Endothelial cell of umbilical vein (primary cell): ENCODE measurements at regions not wholly inside any gene's neighbourhood (a gene's known extent, or its start where the extent isn't known, plus 50 kb on each side); places are given as distances from the start of the nearest gene placed in this dataset.

Experiments used
- BruUV-seq: library from RNA; stranded (reverse); fragments of 400-500 nt; replicated peaks from 2 replicates; lab custom pipeline; 2021; lab: Mats Ljungman, UMichigan
- CTCF ChIA-PET: fragments of 300-600, 350-600 bp; sonication (Branson Sonifier 250); formaldehyde crosslinking; loops from one replicate; lab custom pipeline; 2021; ENCODE audit warnings: antibody characterized with exemption, inconsistent platforms; lab: Charles Lee
- POLR2A ChIA-PET: fragments of 300-600, 350-600 bp; sonication (Branson Sonifier 250); formaldehyde crosslinking; loops from one replicate; lab custom pipeline; 2021; ENCODE audit warnings: antibody characterized with exemption, inconsistent platforms; lab: Charles Lee
- DNase-seq: peaks from one replicate; pipeline ENCODE4 v3.0.0-alpha.2; 2011; ENCODE audit warnings: low read depth, low spot score
- FAIRE-seq: peaks from 2 replicates; lab custom pipeline; 2011; peaks lifted over from hg19 to GRCh38; lab: Jason Lieb, UNC
- H2AFZ ChIP-seq: 2 replicates; pipeline ENCODE4 v1.6.0; 2012; ENCODE audit warnings: low read depth, low read length, control low read depth, inconsistent platforms
- H3K27ac ChIP-seq: 2 replicates; pipeline ENCODE4 v1.5.1; 2011; ENCODE audit warnings: low read depth, mild to moderate bottlenecking, control low read depth, low read length, moderate library complexity; ENCODE audit not compliant: insufficient read depth
- H3K27me3 ChIP-seq, 2 experiments: 2 replicates each; pipeline versions ENCODE4 v1.6.0 to v1.6.1; 2011; ENCODE audit warnings: low read length in 2 of 2, mixed read lengths in 1 of 2; ENCODE audit not compliant: control insufficient read depth in 2 of 2, insufficient read depth in 2 of 2
- H3K36me3 ChIP-seq, 2 experiments: 2 replicates in 1 of 2; 3 replicates in 1 of 2; pipeline ENCODE4 v1.5.1; 2011; ENCODE audit warnings: low read length in 2 of 2, mild to moderate bottlenecking in 1 of 2, moderate library complexity in 1 of 2; ENCODE audit not compliant: control insufficient read depth in 2 of 2, insufficient read depth in 2 of 2; ENCODE audit errors: extremely low read depth in 1 of 2
- H3K4me1 ChIP-seq: 3 replicates; pipeline ENCODE4 v1.5.1; 2011; ENCODE audit warnings: mild to moderate bottlenecking, low read length; ENCODE audit not compliant: control insufficient read depth, insufficient read depth; ENCODE audit errors: extremely low read depth
- H3K4me2 ChIP-seq: 2 replicates; pipeline ENCODE4 v1.6.1; 2011; ENCODE audit warnings: low read length, control low read depth, mixed read lengths; ENCODE audit not compliant: insufficient read depth
- H3K4me3 ChIP-seq, 3 experiments: fragments of 200-600 bp in 1 of 3; sonication (generic), shearing (Covaris generic) in 1 of 3; replicated peaks in 1 of 3; 2 replicates each; pipeline ENCODE4 v1.5.1; 2011 to 2016; ENCODE audit warnings: control low read depth in 3 of 3, low read length in 3 of 3, mild to moderate bottlenecking in 2 of 3, inconsistent platforms in 1 of 3, low read depth in 1 of 3, moderate library complexity in 1 of 3; ENCODE audit not compliant: insufficient read depth in 1 of 3
- H3K79me2 ChIP-seq: 2 replicates; pipeline ENCODE4 v1.6.0; 2012; ENCODE audit warnings: low read length, inconsistent platforms; ENCODE audit not compliant: control insufficient read depth, insufficient read depth
- H3K9ac ChIP-seq: replicated peaks from 2 replicates; pipeline ENCODE3; 2011; ENCODE audit warnings: low read length, control low read depth; ENCODE audit not compliant: insufficient read depth; ENCODE audit errors: extremely low read depth
- H3K9me1 ChIP-seq: replicated peaks from 3 replicates; pipeline ENCODE4 v1.6.0; 2011; ENCODE audit warnings: mild to moderate bottlenecking, low read length; ENCODE audit not compliant: control insufficient read depth, insufficient read depth; ENCODE audit errors: extremely low read depth
- H3K9me3 ChIP-seq: replicated peaks from 2 replicates; pipeline ENCODE4 v1.5.1; 2012; ENCODE audit warnings: low read length, inconsistent platforms; ENCODE audit not compliant: control insufficient read depth, insufficient read depth
- H4K20me1 ChIP-seq: replicated peaks from 2 replicates; pipeline ENCODE3; 2011; ENCODE audit warnings: mild to moderate bottlenecking, low read length; ENCODE audit not compliant: control insufficient read depth, insufficient read depth; ENCODE audit errors: extremely low read depth
- EZH2 ChIP-seq: IDR thresholded peaks from 2 replicates; pipeline ENCODE4 v1.6.1; 2012; ENCODE audit warnings: borderline replicate concordance, low read depth, mild to moderate bottlenecking, moderate library complexity, low read length, inconsistent platforms; ENCODE audit not compliant: severe bottlenecking
- FOS ChIP-seq: IDR thresholded peaks from 2 replicates; pipeline ENCODE4 v1.6.1; 2011; ENCODE audit warnings: mild to moderate bottlenecking, low read length, moderate library complexity, borderline replicate concordance; ENCODE audit not compliant: insufficient read depth
- GATA2 ChIP-seq: IDR thresholded peaks from 2 replicates; pipeline ENCODE4 v1.7.0; 2011; ENCODE audit warnings: low read depth, mild to moderate bottlenecking, moderate library complexity, mixed read lengths, low read length; ENCODE audit not compliant: insufficient read length, insufficient read depth
- JUN ChIP-seq: IDR thresholded peaks from 2 replicates; pipeline ENCODE4 v1.6.1; 2011; ENCODE audit warnings: borderline replicate concordance, low read depth; ENCODE audit not compliant: insufficient read length, insufficient read depth
- MYC ChIP-seq: IDR thresholded peaks from one replicate; pipeline ENCODE4 v1.6.1; 2011; ENCODE audit warnings: mild to moderate bottlenecking, low read depth, low read length
- POLR2A ChIP-seq: IDR thresholded peaks from 2 replicates; pipeline ENCODE4 v1.6.1; 2012; ENCODE audit warnings: low read depth, mild to moderate bottlenecking, control low read depth, low read length
- POLR2AphosphoS5 ChIP-seq: IDR thresholded peaks from 2 replicates; pipeline ENCODE4 v1.6.1; 2012; ENCODE audit warnings: low read depth, mild to moderate bottlenecking, control low read depth, low read length, moderate library complexity; ENCODE audit not compliant: insufficient read depth
- dilution Hi-C: fragments of 300-500 bp; cut with MboI; formaldehyde crosslinking; loops from one replicate; pipeline ENCODE4 v1.15.0; 2019; ENCODE audit warnings: low sequenced_read_pairs; ENCODE audit not compliant: extremely low pct_ligation_motif_present
- intact Hi-C: fragments of 100-400 bp; cut with micrococcal nuclease; formaldehyde crosslinking; loops from one replicate; pipeline ENCODE4 v1.10.0; 2022
- TF ChIP-seq, protein P1 (sequence below): IDR thresholded peaks from 2 replicates; pipeline ENCODE4 v1.6.1; 2011; ENCODE audit not compliant: insufficient read depth, insufficient read length
- TF ChIP-seq, protein P2 (sequence below), 2 donors: IDR thresholded peaks; 1 replicate in 1 of 2; 2 replicates in 1 of 2; pipeline ENCODE4 v1.5.1; 2011; ENCODE audit warnings: low read length in 2 of 2, mild to moderate bottlenecking in 2 of 2, moderate library complexity in 2 of 2, control low read depth in 1 of 2, inconsistent platforms in 1 of 2, low read depth in 1 of 2; ENCODE audit not compliant: insufficient read depth in 1 of 2; ENCODE audit errors: extremely low read depth in 1 of 2

DNA sequence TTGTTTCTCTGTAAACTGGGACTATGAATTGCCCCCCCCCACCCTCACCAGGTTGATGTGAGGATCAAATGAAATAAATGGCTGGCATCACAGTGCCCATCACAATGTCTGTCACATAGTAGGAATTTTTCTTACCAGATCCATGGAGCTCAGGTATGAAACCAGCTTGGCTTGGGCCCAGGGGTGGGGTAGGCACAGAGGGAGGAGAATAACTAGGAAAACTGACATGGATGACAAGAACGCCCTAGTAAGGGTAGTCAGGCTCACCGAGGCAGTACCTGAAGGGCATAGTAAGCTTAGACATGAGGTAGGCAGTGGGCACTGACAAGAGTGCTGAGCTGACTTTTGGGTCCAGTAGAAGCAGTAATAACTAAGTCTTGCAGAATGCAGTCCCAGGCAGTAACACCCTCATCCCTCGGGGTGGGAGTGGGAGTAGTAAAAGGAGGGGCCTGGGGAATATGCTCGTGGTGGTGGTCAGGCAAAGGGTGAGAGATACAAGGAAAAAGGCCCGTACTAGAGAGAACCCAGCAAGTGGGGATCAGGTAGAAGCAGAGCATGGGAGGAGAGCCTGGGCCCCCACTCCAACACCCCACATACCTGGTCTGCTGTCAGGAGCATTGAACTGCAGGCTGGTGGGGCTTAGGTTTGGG is 155.9 kb upstream of the PJA1 start:
- Histone ChIP-seq H3K79me2 (no peaks in the 10 kb centered on the region), H3K9me3 (no peaks in the 10 kb centered on the region), H3K9me1 (no peaks in the 10 kb centered on the region), H3K27ac (no peak overlapping the region), H3K36me3 (no peaks in the 10 kb centered on the region), H3K4me3 (no peak overlapping the region), H4K20me1 (no peaks in the 10 kb centered on the region), H2AFZ (no peak overlapping the region), H3K4me2 (no peak overlapping the region), H3K4me1 (no peaks in the 10 kb centered on the region), H3K27me3 (no peaks in the 10 kb centered on the region), H3K9ac (no peak overlapping the region)
- FAIRE-seq = no peak
- BruUV-seq = no TSS peak
- dilution Hi-C loops = no loop called here
- intact Hi-C loops = no loop called here
- ChIA-PET POLR2A (no interaction called here), CTCF (no interaction called here)
- TF ChIP-seq FOS (no peak), GATA2 (no peak), POLR2A (no peak), EZH2 (no peak), JUN (no peak), MYC (no peak), POLR2AphosphoS5 (no peak)
- TF ChIP-seq, protein P1, sequence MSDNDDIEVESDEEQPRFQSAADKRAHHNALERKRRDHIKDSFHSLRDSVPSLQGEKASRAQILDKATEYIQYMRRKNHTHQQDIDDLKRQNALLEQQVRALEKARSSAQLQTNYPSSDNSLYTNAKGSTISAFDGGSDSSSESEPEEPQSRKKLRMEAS = no peak
- TF ChIP-seq, protein P2, sequence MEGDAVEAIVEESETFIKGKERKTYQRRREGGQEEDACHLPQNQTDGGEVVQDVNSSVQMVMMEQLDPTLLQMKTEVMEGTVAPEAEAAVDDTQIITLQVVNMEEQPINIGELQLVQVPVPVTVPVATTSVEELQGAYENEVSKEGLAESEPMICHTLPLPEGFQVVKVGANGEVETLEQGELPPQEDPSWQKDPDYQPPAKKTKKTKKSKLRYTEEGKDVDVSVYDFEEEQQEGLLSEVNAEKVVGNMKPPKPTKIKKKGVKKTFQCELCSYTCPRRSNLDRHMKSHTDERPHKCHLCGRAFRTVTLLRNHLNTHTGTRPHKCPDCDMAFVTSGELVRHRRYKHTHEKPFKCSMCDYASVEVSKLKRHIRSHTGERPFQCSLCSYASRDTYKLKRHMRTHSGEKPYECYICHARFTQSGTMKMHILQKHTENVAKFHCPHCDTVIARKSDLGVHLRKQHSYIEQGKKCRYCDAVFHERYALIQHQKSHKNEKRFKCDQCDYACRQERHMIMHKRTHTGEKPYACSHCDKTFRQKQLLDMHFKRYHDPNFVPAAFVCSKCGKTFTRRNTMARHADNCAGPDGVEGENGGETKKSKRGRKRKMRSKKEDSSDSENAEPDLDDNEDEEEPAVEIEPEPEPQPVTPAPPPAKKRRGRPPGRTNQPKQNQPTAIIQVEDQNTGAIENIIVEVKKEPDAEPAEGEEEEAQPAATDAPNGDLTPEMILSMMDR (IDR thresholded peaks at IDR 0.05; ENCODE audit: extremely low read depth in 1 of 2, insufficient read depth in 1 of 2, low read depth in 1 of 2, low read length in 2 of 2) = no peak
- no peak for DNase-seq
